Activated T-cell treated with anti-CD3 and anti-CD28 coated beads, Interleukin-2, amount 50 U/mL, for 4 hours (primary cell): ENCODE measurements at regions not wholly inside any gene's neighbourhood (a gene's known extent, or its start where the extent isn't known, plus 50 kb on each side); places are given as distances from the start of the nearest gene placed in this dataset.
"Not testable (repeated sequence)": the region's sequence is repeated elsewhere in the genome, so short reads cannot be mapped to it uniquely, and the experiment has no call there.

ENCODE experiments used
- ATAC-seq, 2 donors: fragments of 200-7000 bp; cut with Tn5 transposase; one replicate each; pipeline ENCODE4 v1.10.0; 2021
- DNase-seq: peaks from one replicate; pipeline ENCODE4 v3.0.0-alpha.2; 2020
- H3K27me3 Mint-ChIP-seq: one replicate; pipeline ENCODE4 v1.8.0; 2021; ENCODE audit warnings: low read depth, mixed read lengths
- H3K36me3 Mint-ChIP-seq: one replicate; pipeline ENCODE4 v1.8.0; 2022; ENCODE audit warnings: mixed read lengths; ENCODE audit not compliant: insufficient read depth
- H3K4me1 Mint-ChIP-seq: one replicate; pipeline ENCODE4 v1.8.0; 2021; ENCODE audit warnings: low read depth, mixed read lengths
- H3K4me3 Mint-ChIP-seq: one replicate; pipeline ENCODE4 v1.8.0; 2021; ENCODE audit warnings: mild to moderate bottlenecking, moderate library complexity, mixed read lengths
- H3K9me3 Mint-ChIP-seq: one replicate; pipeline ENCODE4 v1.8.0; 2021; ENCODE audit warnings: mixed read lengths

GRCh38 chr7:101723835-101724234, 93.6 kb upstream of the CUX1 start:
- Mint-ChIP-seq H3K9me3 (no peaks in the 10 kb centered on the region), H3K4me1 (no peaks in the 10 kb centered on the region), H3K36me3 (no peaks in the 10 kb centered on the region), H3K4me3 (no peak overlapping the region), H3K27me3 (no peaks in the 10 kb centered on the region)
- ATAC-seq: no peak
- no peak for DNase-seq

GRCh38 chr7:101724957-101725356, 92.5 kb upstream of the CUX1 start:
- no peak for ATAC-seq
- no peaks in the 10 kb centered on the region for H3K9me3 Mint-ChIP-seq
- H3K4me1 Mint-ChIP-seq: no peaks in the 10 kb centered on the region
- no peaks in the 10 kb centered on the region for H3K27me3 Mint-ChIP-seq
- no peak overlapping the region for H3K4me3 Mint-ChIP-seq
- no peak for DNase-seq
- H3K36me3 Mint-ChIP-seq: no peaks in the 10 kb centered on the region

- ATAC-seq: no peak
- Mint-ChIP-seq H3K4me1 (no peaks in the 10 kb centered on the region), H3K4me3 (no peak overlapping the region), H3K9me3 (no peaks in the 10 kb centered on the region), H3K36me3 (no peaks in the 10 kb centered on the region), H3K27me3 (no peaks in the 10 kb centered on the region)
- no peak for DNase-seq
Measured at GRCh38 chr7:101725921-101726320, 91.5 kb upstream of the CUX1 start.

GRCh38 chr7:101727184-101727583, 90.2 kb upstream of the CUX1 start:
- Mint-ChIP-seq H3K27me3 (no peaks in the 10 kb centered on the region), H3K9me3 (no peaks in the 10 kb centered on the region), H3K36me3 (no peaks in the 10 kb centered on the region), H3K4me3 (no peak overlapping the region), H3K4me1 (no peaks in the 10 kb centered on the region)
- ATAC-seq (no peak), DNase-seq (no peak)

GRCh38 chr7:101728128-101728527, 89.3 kb upstream of the CUX1 start:
- DNase-seq (no peak), ATAC-seq (no peak)
- H3K36me3 Mint-ChIP-seq: no peaks in the 10 kb centered on the region
- H3K4me1 Mint-ChIP-seq: no peaks in the 10 kb centered on the region
- H3K9me3 Mint-ChIP-seq: no peaks in the 10 kb centered on the region
- no peak overlapping the region for H3K4me3 Mint-ChIP-seq
- H3K27me3 Mint-ChIP-seq: no peaks in the 10 kb centered on the region

- not testable (repeated sequence) for DNase-seq, H3K4me3 Mint-ChIP-seq, H3K36me3 Mint-ChIP-seq, H3K4me1 Mint-ChIP-seq, H3K27me3 Mint-ChIP-seq, H3K9me3 Mint-ChIP-seq, ATAC-seq
Measured at GRCh38 chr7:101728873-101729240, 88.6 kb upstream of the CUX1 start.

- ATAC-seq (no peak), DNase-seq (no peak)
- no peaks in the 10 kb centered on the region for H3K4me1 Mint-ChIP-seq
- H3K4me3 Mint-ChIP-seq: no peak overlapping the region
- no peaks in the 10 kb centered on the region for H3K9me3 Mint-ChIP-seq
- no peaks in the 10 kb centered on the region for H3K36me3 Mint-ChIP-seq
- no peaks in the 10 kb centered on the region for H3K27me3 Mint-ChIP-seq
Measured at GRCh38 chr7:101729241-101729883, 88.1 kb upstream of the CUX1 start.

GRCh38 chr7:101731502-101732084, 85.8 kb upstream of the CUX1 start:
- Mint-ChIP-seq H3K36me3 (no peaks in the 10 kb centered on the region), H3K27me3 (no peaks in the 10 kb centered on the region), H3K9me3 (no peaks in the 10 kb centered on the region), H3K4me1 (no peaks in the 10 kb centered on the region), H3K4me3 (no peak overlapping the region)
- ATAC-seq: no peak
- DNase-seq: no peak

- Mint-ChIP-seq H3K9me3 (no peaks in the 10 kb centered on the region), H3K27me3 (no peaks in the 10 kb centered on the region), H3K36me3 (no peaks in the 10 kb centered on the region), H3K4me3 (no peak overlapping the region), H3K4me1 (no peaks in the 10 kb centered on the region)
- no peak for ATAC-seq
- DNase-seq: no peak
Measured at GRCh38 chr7:101733713-101734475, 83.5 kb upstream of the CUX1 start.

- DNase-seq (no peak), ATAC-seq (no peak)
- Mint-ChIP-seq H3K36me3 (no peaks in the 10 kb centered on the region), H3K9me3 (no peaks in the 10 kb centered on the region), H3K4me3 (no peak overlapping the region), H3K27me3 (no peaks in the 10 kb centered on the region), H3K4me1 (peaks cover 7% of the 10 kb centered on the region)
Measured at GRCh38 chr7:101736084-101736483, 81.3 kb upstream of the CUX1 start.

- ATAC-seq (no peak), DNase-seq (no peak)
- no peaks in the 10 kb centered on the region for H3K36me3 Mint-ChIP-seq
- no peaks in the 10 kb centered on the region for H3K9me3 Mint-ChIP-seq
- no peak overlapping the region for H3K4me3 Mint-ChIP-seq
- H3K27me3 Mint-ChIP-seq: no peaks in the 10 kb centered on the region
- H3K4me1 Mint-ChIP-seq: peaks cover 11% of the 10 kb centered on the region
Measured at GRCh38 chr7:101739775-101740398, 77.5 kb upstream of the CUX1 start.

- DNase-seq (no peak), ATAC-seq (no peak)
- H3K9me3 Mint-ChIP-seq: no peaks in the 10 kb centered on the region
- H3K27me3 Mint-ChIP-seq: no peaks in the 10 kb centered on the region
- peak overlapping the region; percentile 26 for H3K4me3 Mint-ChIP-seq
- H3K4me1 Mint-ChIP-seq: peaks cover 11% of the 10 kb centered on the region
- no peaks in the 10 kb centered on the region for H3K36me3 Mint-ChIP-seq
Measured at GRCh38 chr7:101740981-101741725, 76.3 kb upstream of the CUX1 start.

- DNase-seq (peak; percentile 44), ATAC-seq (peak; percentile 83 to 85)
- Mint-ChIP-seq H3K27me3 (no peaks in the 10 kb centered on the region), H3K4me3 (peak overlapping the region; percentile 77), H3K36me3 (no peaks in the 10 kb centered on the region), H3K9me3 (no peaks in the 10 kb centered on the region), H3K4me1 (peaks cover 11% of the 10 kb centered on the region)
Measured at GRCh38 chr7:101743241-101743994, 74.0 kb upstream of the CUX1 start.

GRCh38 chr7:101743995-101744360, 73.4 kb upstream of the CUX1 start:
- no peak for DNase-seq
- no peaks in the 10 kb centered on the region for H3K9me3 Mint-ChIP-seq
- H3K4me3 Mint-ChIP-seq: peak overlapping the region; percentile 77
- peaks cover 11% of the 10 kb centered on the region for H3K4me1 Mint-ChIP-seq
- no peaks in the 10 kb centered on the region for H3K36me3 Mint-ChIP-seq
- no peaks in the 10 kb centered on the region for H3K27me3 Mint-ChIP-seq
- ATAC-seq: no peak
